ENCODE measurements at regions not wholly inside any gene's neighbourhood (a gene's known extent, or its start where the extent isn't known, plus 50 kb on each side); places are given as distances from the start of the nearest gene placed in this dataset.

GRCh38 chr2:195514365-195514764, 142.7 kb upstream of the SLC39A10 start:
- Histone ChIP-seq H3K9me3 (no peaks in the 10 kb centered on the region), H3K4me1 (no peaks in the 10 kb centered on the region), H3K27ac (no peak overlapping the region), H3K36me3 (no peaks in the 10 kb centered on the region), H3K4me3 (no peak overlapping the region), H3K27me3 (no peaks in the 10 kb centered on the region)
- DNase-seq = no peak
- 58 to 96% (median 89%) methylated on average over 2 of the region's 2 CpGs for WGBS, 5 donors
- intact Hi-C loops (cut with DNase I; ENCODE audit: low total_unique reads) = no loop called here
- TF ChIP-seq CTCF (IDR thresholded peaks at IDR 0.05) (no peak), EP300 (IDR thresholded peaks at IDR 0.05) (no peak), POLR2AphosphoS5 (IDR thresholded peaks at IDR 0.05) (no peak), POLR2A (IDR thresholded peaks at IDR 0.05) (no peak)

DNA sequence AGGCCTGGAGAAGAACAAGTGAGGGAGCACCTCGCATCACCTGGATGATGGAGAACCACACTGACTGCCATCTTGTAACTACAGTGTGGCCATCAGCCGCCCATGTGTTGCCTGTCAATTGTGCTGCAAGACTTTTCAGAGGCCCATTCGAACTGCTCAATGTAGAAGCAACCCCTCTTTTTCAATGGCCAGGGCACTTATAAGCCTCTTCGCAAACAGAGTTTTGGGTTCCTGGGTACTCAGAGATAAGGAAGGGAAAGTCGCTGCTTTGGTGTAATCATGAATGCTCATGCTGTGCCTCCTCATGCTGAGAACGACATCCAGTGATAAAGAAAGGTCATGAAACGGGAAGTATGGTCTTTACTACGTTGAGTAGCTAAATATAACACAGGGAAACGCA, 143.9 kb upstream of the SLC39A10 start:
- TF ChIP-seq CTCF (IDR thresholded peaks at IDR 0.05) (no peak), POLR2AphosphoS5 (IDR thresholded peaks at IDR 0.05) (no peak), EP300 (IDR thresholded peaks at IDR 0.05) (no peak), POLR2A (IDR thresholded peaks at IDR 0.05) (no peak)
- intact Hi-C loops (cut with DNase I; ENCODE audit: low total_unique reads) = no loop called here
- WGBS, 5 donors = 51 to 62% (median 55%) methylated on average over 9 of the region's 9 CpGs
- H3K4me1 ChIP-seq = no peaks in the 10 kb centered on the region
- H3K27ac ChIP-seq = no peak overlapping the region
- DNase-seq = peak in 1 of 2 donors; percentile 35
- H3K4me3 ChIP-seq = no peak overlapping the region
- H3K9me3 ChIP-seq = no peaks in the 10 kb centered on the region
- H3K36me3 ChIP-seq = no peaks in the 10 kb centered on the region
- H3K27me3 ChIP-seq = no peaks in the 10 kb centered on the region

GRCh38 chr2:195509551-195509950, 147.5 kb upstream of the SLC39A10 start:
- Histone ChIP-seq H3K4me3 (no peak overlapping the region), H3K27me3 (no peaks in the 10 kb centered on the region), H3K4me1 (no peaks in the 10 kb centered on the region), H3K27ac (no peak overlapping the region), H3K9me3 (peaks cover 0 to 6% (median 0%) of the 10 kb centered on the region in 4 donors), H3K36me3 (no peaks in the 10 kb centered on the region)
- DNase-seq = no peak
- TF ChIP-seq EP300 (IDR thresholded peaks at IDR 0.05) = no peak
- no peak for TF ChIP-seq CTCF (IDR thresholded peaks at IDR 0.05)
- no peak for TF ChIP-seq POLR2A (IDR thresholded peaks at IDR 0.05)
- TF ChIP-seq POLR2AphosphoS5 (IDR thresholded peaks at IDR 0.05) = no peak
- intact Hi-C loops (cut with DNase I; ENCODE audit: low total_unique reads) = no loop called here
- 88 to 100% (median 92%) methylated on average over 1 of the region's 1 CpG for WGBS, 5 donors

GRCh38 chr2:195508139-195508455, 148.9 kb upstream of the SLC39A10 start:
- 40 to 64% (median 49%) methylated on average over 1 of the region's 1 CpG for WGBS, 5 donors
- H3K4me1 ChIP-seq = no peaks in the 10 kb centered on the region
- no peak for DNase-seq
- H3K36me3 ChIP-seq = no peaks in the 10 kb centered on the region
- TF ChIP-seq CTCF (IDR thresholded peaks at IDR 0.05) = no peak
- no peak for TF ChIP-seq POLR2AphosphoS5 (IDR thresholded peaks at IDR 0.05)
- TF ChIP-seq EP300 (IDR thresholded peaks at IDR 0.05) = no peak
- TF ChIP-seq POLR2A (IDR thresholded peaks at IDR 0.05) = no peak
- H3K4me3 ChIP-seq = no peak overlapping the region
- H3K27me3 ChIP-seq = no peaks in the 10 kb centered on the region
- H3K27ac ChIP-seq = no peak overlapping the region
- peaks cover 0 to 6% (median 0%) of the 10 kb centered on the region in 4 donors for H3K9me3 ChIP-seq
- intact Hi-C loops (cut with DNase I; ENCODE audit: low total_unique reads) = no loop called here

Data from stomach (tissue), 8 donors.